Upper lobe of left lung (tissue), 6 donors: ENCODE measurements at regions not wholly inside any gene's neighbourhood (a gene's known extent, or its start where the extent isn't known, plus 50 kb on each side); places are given as distances from the start of the nearest gene placed in this dataset.
A peak's percentile ranks its signal among the peaks of the same experiment; 100 is the strongest.
"Not testable (repeated sequence)": the region's sequence is repeated elsewhere in the genome, so short reads cannot be mapped to it uniquely, and the experiment has no call there.

Experiments used
- ATAC-seq, 2 donors: fragments of 200-7000 bp; cut with Tn5 transposase; one replicate each; pipeline ENCODE4 v1.9.1; 2022; ENCODE audit warnings: mild to moderate bottlenecking in 2 of 2, moderate library complexity in 2 of 2; ENCODE audit not compliant: low FRiP score in 2 of 2
- DNase-seq, 2 donors: peaks; one replicate each; pipeline ENCODE4 v3.0.0-alpha.2; 2019 to 2020
- H3K27ac ChIP-seq, 4 donors: fragments of 200-600 bp; sonication (generic); one replicate each; pipeline ENCODE4 v1.5.1; 2016 to 2019
- H3K27me3 ChIP-seq, 4 donors: fragments of 200-600 bp; sonication (generic); one replicate each; pipeline ENCODE4 v1.5.1; 2017 to 2019
- H3K36me3 ChIP-seq, 4 donors: fragments of 200-600 bp; sonication (generic); one replicate each; pipeline ENCODE4 v1.5.1; 2016 to 2019
- H3K4me1 ChIP-seq, 4 donors: fragments of 200-600 bp; sonication (generic); one replicate each; pipeline ENCODE4 v1.5.1; 2018 to 2019
- H3K4me3 ChIP-seq, 4 donors: fragments of 200-600 bp; sonication (generic); one replicate each; pipeline ENCODE4 v1.5.1; 2017 to 2019; ENCODE audit warnings: mild to moderate bottlenecking in 2 of 4, moderate library complexity in 1 of 4
- H3K9me3 ChIP-seq, 4 donors: fragments of 200-600 bp; sonication (generic); one replicate each; pipeline ENCODE4 v1.5.1; 2018 to 2019
- CTCF ChIP-seq, 6 experiments: fragments of 450-650 bp in 4 of 6; fragments of 200-600 bp in 2 of 6; sonication (generic) in 2 of 6; IDR thresholded peaks; one replicate each; pipeline ENCODE4 v1.5.1; 2016 to 2019; ENCODE audit warnings: antibody characterized with exemption in 6 of 6
- EP300 ChIP-seq, 4 donors: sonication (generic); formaldehyde crosslinking; IDR thresholded peaks; one replicate each; pipeline ENCODE4 v1.5.1; 2017; ENCODE audit warnings: antibody characterized with exemption in 4 of 4, control low read depth in 2 of 4
- POLR2A ChIP-seq, 4 donors: fragments of 450-650 bp; IDR thresholded peaks; one replicate each; pipeline ENCODE4 v1.5.1; 2016 to 2017; ENCODE audit warnings: antibody characterized with exemption in 4 of 4, mild to moderate bottlenecking in 2 of 4
- POLR2AphosphoS5 ChIP-seq, 2 donors: sonication (generic); formaldehyde crosslinking; IDR thresholded peaks; one replicate each; pipeline ENCODE4 v1.5.1; 2017; ENCODE audit warnings: antibody characterized with exemption in 2 of 2
- WGBS, 2 donors: methylation state at CpG; one replicate each; pipeline ENCODE4 v1.1.5; 2017 to 2018; 5-methylcytosine and 5-hydroxymethylcytosine counted together
- donor health status: DM: no; HTN: no; CAD: no; lungs with moderate emphysema.
- donor health status: DM: no; HTN: yes; CAD: no; lungs with severe emphysema.

- H3K36me3 ChIP-seq, H3K9me3 ChIP-seq, DNase-seq, H3K4me3 ChIP-seq, ATAC-seq, H3K27me3 ChIP-seq, H3K27ac ChIP-seq, H3K4me1 ChIP-seq: not testable (repeated sequence)
- WGBS, 2 donors = 88 to 100% methylated on average over 1 of the region's 2 CpGs
Observed at GRCh38 chrX:89973248-89973647, 51.5 kb downstream of the TGIF2LX start.

GRCh38 chrX:90012395-90012794, 90.7 kb downstream of the TGIF2LX start:
- whole genome bisulfite sequencing, 2 donors = 30 to 31% methylated on average over 2 of the region's 2 CpGs
- Histone ChIP-seq H3K4me1 (no peaks in the 10 kb centered on the region), H3K27ac (no peak overlapping the region), H3K27me3 (no peaks in the 10 kb centered on the region), H3K36me3 (no peaks in the 10 kb centered on the region), H3K4me3 (no peak overlapping the region), H3K9me3 (peaks cover 0 to 7% (median 0%) of the 10 kb centered on the region in 4 donors)
- no peak for ATAC-seq
- no peak for DNase-seq
- TF ChIP-seq POLR2AphosphoS5 (IDR thresholded peaks at IDR 0.05) (no peak), POLR2A (IDR thresholded peaks at IDR 0.05) (no peak), EP300 (IDR thresholded peaks at IDR 0.05) (no peak), CTCF (IDR thresholded peaks at IDR 0.05) (no peak)

- H3K9me3 ChIP-seq = no peaks in the 10 kb centered on the region
- 88 to 90% methylated on average over 1 of the region's 1 CpG for WGBS, 2 donors
- no peak for ATAC-seq
Observed at GRCh38 chrX:90026730-90027129, 105.0 kb downstream of the TGIF2LX start.

GRCh38 chrX:90040807-90041206, 119.1 kb downstream of the TGIF2LX start:
- Histone ChIP-seq H3K4me1 (no peaks in the 10 kb centered on the region), H3K9me3 (no peaks in the 10 kb centered on the region), H3K4me3 (no peak overlapping the region), H3K27me3 (no peaks in the 10 kb centered on the region), H3K36me3 (no peaks in the 10 kb centered on the region), H3K27ac (no peak overlapping the region)
- peak in 1 of 2 donors; percentile 57 for DNase-seq
- WGBS, 2 donors = 95 to 98% methylated on average over 16 to 25 of the region's 25 CpGs
- ATAC-seq = no peak
- no peak for TF ChIP-seq EP300 (IDR thresholded peaks at IDR 0.05)
- no peak for TF ChIP-seq POLR2AphosphoS5 (IDR thresholded peaks at IDR 0.05)
- TF ChIP-seq CTCF (IDR thresholded peaks at IDR 0.05) = no peak
- TF ChIP-seq POLR2A (IDR thresholded peaks at IDR 0.05) = no peak

More at GRCh38 chrX:90026730-90027129, 105.0 kb downstream of the TGIF2LX start:
- DNase-seq = no peak
- H3K27ac ChIP-seq = no peak overlapping the region
- no peaks in the 10 kb centered on the region for H3K36me3 ChIP-seq
- no peaks in the 10 kb centered on the region for H3K4me1 ChIP-seq
- TF ChIP-seq EP300 (IDR thresholded peaks at IDR 0.05) (no peak), POLR2AphosphoS5 (IDR thresholded peaks at IDR 0.05) (no peak), POLR2A (IDR thresholded peaks at IDR 0.05) (no peak)
- no peak overlapping the region for H3K4me3 ChIP-seq
- H3K27me3 ChIP-seq = no peaks in the 10 kb centered on the region
